IMR-90 (cell line): ENCODE measurements at regions not wholly inside any gene's neighbourhood (a gene's known extent, or its start where the extent isn't known, plus 50 kb on each side); places are given as distances from the start of the nearest gene placed in this dataset.

Experiments used
- ATAC-seq: fragments of 200-7000 bp; cut with Tn5 transposase; 2 replicates; pipeline ENCODE4 v1.9.1; 2020; ENCODE audit warnings: low read depth, mild to moderate bottlenecking, moderate library complexity
- BruUV-seq: library from RNA; stranded (reverse); fragments of 400-500 nt; replicated peaks from 2 replicates; lab custom pipeline; 2021; lab: Mats Ljungman, UMichigan
- CTCF ChIA-PET: fragments of 300-600 bp; formaldehyde crosslinking; extraction: SDS; loops from one replicate; lab custom pipeline; 2021; ENCODE audit warnings: antibody characterized with exemption; lab: Yijun Ruan, JAX
- POLR2A ChIA-PET: fragments of 300-600 bp; sonication (Branson Sonifier 250); formaldehyde crosslinking; loops from one replicate; lab custom pipeline; 2022; ENCODE audit warnings: antibody characterized with exemption; ENCODE audit not compliant: unreplicated experiment; lab: Charles Lee
- DNase-seq: peaks from one replicate; pipeline ENCODE4 v3.0.0; 2013
- H2AFZ ChIP-seq: replicated peaks from 2 replicates; pipeline ENCODE3; 2013; ENCODE audit warnings: low read length, mild to moderate bottlenecking; ENCODE audit not compliant: poor library complexity
- H2AK5ac ChIP-seq: 2 replicates; pipeline ENCODE4 v1.6.1; 2013; ENCODE audit warnings: low read depth, low read length, inconsistent platforms
- H2AK9ac ChIP-seq: replicated peaks from 2 replicates; pipeline ENCODE3; 2013; ENCODE audit warnings: mild to moderate bottlenecking, low read depth, low read length, moderate library complexity; ENCODE audit not compliant: poor library complexity
- H2BK120ac ChIP-seq: 2 replicates; pipeline ENCODE4 v1.6.1; 2013; ENCODE audit warnings: low read depth, low read length, inconsistent platforms
- H2BK15ac ChIP-seq: 3 replicates; pipeline ENCODE4 v1.6.1; 2013; ENCODE audit warnings: low read depth, low read length, inconsistent platforms
- H2BK20ac ChIP-seq: 2 replicates; pipeline ENCODE4 v1.6.1; 2013; ENCODE audit warnings: low read depth, mild to moderate bottlenecking, inconsistent platforms, low read length, moderate library complexity
- H2BK5ac ChIP-seq: 2 replicates; pipeline ENCODE4 v1.6.1; 2013; ENCODE audit warnings: mild to moderate bottlenecking, low read depth, low read length, inconsistent platforms; ENCODE audit not compliant: poor library complexity, severe bottlenecking
- H3K14ac ChIP-seq: replicated peaks from 2 replicates; pipeline ENCODE4 v1.6.1; 2013; ENCODE audit warnings: low read depth, low read length, inconsistent platforms
- H3K18ac ChIP-seq: 2 replicates; pipeline ENCODE4 v1.6.1; 2013; ENCODE audit warnings: low read depth, low read length, control low read depth
- H3K23ac ChIP-seq: 2 replicates; pipeline ENCODE4 v1.6.1; 2013; ENCODE audit warnings: low read depth, low read length, inconsistent platforms
- H3K27ac ChIP-seq: 2 replicates; pipeline ENCODE4 v1.5.1; 2013; ENCODE audit warnings: mild to moderate bottlenecking, control low read depth, low read length; ENCODE audit not compliant: insufficient read depth
- H3K27me3 ChIP-seq: 2 replicates; pipeline ENCODE4 v1.6.1; 2013; ENCODE audit warnings: low read length; ENCODE audit not compliant: control insufficient read depth, insufficient read depth
- H3K36me3 ChIP-seq: 2 replicates; pipeline ENCODE4 v1.6.1; 2013; ENCODE audit warnings: low read length, mixed read lengths; ENCODE audit not compliant: control insufficient read depth, insufficient read depth
- H3K4ac ChIP-seq: 2 replicates; pipeline ENCODE4 v1.6.1; 2013; ENCODE audit warnings: low read depth, low read length, inconsistent platforms
- H3K4me1 ChIP-seq: 2 replicates; pipeline ENCODE4 v1.6.1; 2013; ENCODE audit warnings: low read length, mixed read lengths; ENCODE audit not compliant: control insufficient read depth, insufficient read depth
- H3K4me2 ChIP-seq: 2 replicates; pipeline ENCODE4 v1.6.1; 2013; ENCODE audit warnings: low read depth, mild to moderate bottlenecking, control low read depth, low read length, moderate library complexity
- H3K4me3 ChIP-seq: 2 replicates; pipeline ENCODE4 v1.5.1; 2013; ENCODE audit warnings: low read depth, mild to moderate bottlenecking, control low read depth, low read length, moderate library complexity; ENCODE audit not compliant: insufficient read depth
- H3K56ac ChIP-seq: 2 replicates; pipeline ENCODE4 v1.6.1; 2013; ENCODE audit warnings: low read length, inconsistent platforms; ENCODE audit not compliant: insufficient read depth; ENCODE audit errors: extremely low read depth
- H3K79me1 ChIP-seq, 2 experiments: 2 replicates each; pipeline ENCODE4 v1.6.1; 2013; ENCODE audit warnings: low read length in 2 of 2, inconsistent platforms in 1 of 2, low read depth in 1 of 2
- H3K9ac ChIP-seq: 2 replicates; pipeline ENCODE4 v1.6.1; 2013; ENCODE audit warnings: low read depth, low read length, control low read depth
- H3K9me1 ChIP-seq: 2 replicates; pipeline ENCODE4 v1.6.1; 2013; ENCODE audit warnings: low read length, inconsistent platforms; ENCODE audit not compliant: insufficient read depth
- H3K9me3 ChIP-seq: 2 replicates; pipeline ENCODE4 v1.6.1; 2013; ENCODE audit warnings: low read length; ENCODE audit not compliant: control insufficient read depth, insufficient read depth
- H4K20me1 ChIP-seq: 2 replicates; pipeline ENCODE4 v1.6.1; 2013; ENCODE audit warnings: low read length, inconsistent platforms; ENCODE audit not compliant: insufficient read depth
- H4K5ac ChIP-seq: 2 replicates; pipeline ENCODE4 v1.6.1; 2013; ENCODE audit warnings: mild to moderate bottlenecking, low read depth, low read length, control low read depth
- H4K8ac ChIP-seq, 2 experiments: 2 replicates each; pipeline ENCODE4 v1.6.1; 2013; ENCODE audit warnings: low read depth in 2 of 2, low read length in 2 of 2, control low read depth in 1 of 2, inconsistent platforms in 1 of 2
- H4K91ac ChIP-seq: 2 replicates; pipeline ENCODE4 v1.6.1; 2013; ENCODE audit warnings: low read depth, low read length, inconsistent platforms; ENCODE audit not compliant: insufficient read depth
- CEBPB ChIP-seq: IDR thresholded peaks from 2 replicates; pipeline ENCODE4 v1.6.1; 2012; ENCODE audit warnings: low read depth, low read length, improper control_type of control experiment
- CTCF ChIP-seq: conservative IDR thresholded peaks from 2 replicates; pipeline ENCODE4 v1.5.1; 2012; ENCODE audit warnings: mild to moderate bottlenecking, low read depth, low read length, improper control_type of control experiment
- RAD21 ChIP-seq: IDR thresholded peaks from 2 replicates; pipeline ENCODE4 v1.6.1; 2012; ENCODE audit warnings: low read length, improper control_type of control experiment
- USF2 ChIP-seq: fragments of 150-350 bp; IDR thresholded peaks from 2 replicates; pipeline ENCODE4 v1.6.1; 2017; ENCODE audit warnings: mild to moderate bottlenecking, antibody characterized with exemption, low read length, low read depth
- WGBS, 2 experiments: methylation state at CpG; one replicate each; pipeline versions ENCODE4 v1.1.5 to v1.1.7; 2013; ENCODE audit warnings: missing lambda C conversion rate in 2 of 2; ENCODE audit not compliant: insufficient read length in 1 of 2; ENCODE audit errors: extremely low coverage in 2 of 2; 5-methylcytosine and 5-hydroxymethylcytosine counted together
- dilution Hi-C: fragments of 300-500 bp; cut with HindIII; formaldehyde crosslinking; loops from one replicate; pipeline ENCODE4 v1.14.3; 2018; ENCODE audit warnings: low sequenced_read_pairs; ENCODE audit not compliant: unreplicated experiment
- in situ Hi-C: fragments of 300-500 bp; cut with MboI; formaldehyde crosslinking; loops from 3 replicates; pipeline ENCODE4 v1.14.3; 2019; ENCODE audit warnings: low sequenced_read_pairs, inconsistent platforms, mixed read lengths
- intact Hi-C: fragments of 100-400 bp; cut with micrococcal nuclease; formaldehyde crosslinking; loops from 2 replicates; pipeline ENCODE4 v1.10.0; 2022

GRCh38 chr10:88190123-88190522 is 326.7 kb downstream of the PTEN start:
- in situ Hi-C loops = no loop called here
- Histone ChIP-seq H3K27me3 (no peaks in the 10 kb centered on the region), H4K5ac (no peak overlapping the region), H4K20me1 (no peaks in the 10 kb centered on the region), H3K4ac (no peak overlapping the region), H4K91ac (no peak overlapping the region), H3K9me3 (no peaks in the 10 kb centered on the region), H2BK120ac (no peak overlapping the region), H3K4me1 (peaks cover 2% of the 10 kb centered on the region; the same call in 1 of the 2 replicates), H2AK5ac (no peak overlapping the region), H3K23ac (no peak overlapping the region), H2BK15ac (no peak overlapping the region), H3K9ac (no peak overlapping the region), H3K4me3 (no peak overlapping the region), H3K79me1 (no peaks in the 10 kb centered on the region), H3K36me3 (no peaks in the 10 kb centered on the region), H3K14ac (no peak overlapping the region), H3K9me1 (no peaks in the 10 kb centered on the region), H2AFZ (no peak overlapping the region), H3K56ac (no peak overlapping the region), H2AK9ac (no peak overlapping the region), H2BK5ac (no peak overlapping the region), H2BK20ac (no peak overlapping the region), H3K27ac (no peak overlapping the region), H4K8ac (no peak overlapping the region), H3K18ac (no peak overlapping the region), H3K4me2 (no peak overlapping the region)
- TF ChIP-seq CEBPB (no peak), RAD21 (no peak), CTCF (no peak), USF2 (no peak)
- WGBS, 2 experiments = 100% methylated on average over 1 of the region's 2 CpGs; no CpG with 5 or more reads in 1 of the 2 experiments
- dilution Hi-C loops = no loop called here
- CTCF ChIA-PET = no interaction called here
- intact Hi-C loops = no loop called here
- POLR2A ChIA-PET = no interaction called here
- ATAC-seq (no peak), DNase-seq (no peak)
- no TSS peak for BruUV-seq
